ENCODE measurements at regions not wholly inside any gene's neighbourhood (a gene's known extent, or its start where the extent isn't known, plus 50 kb on each side); places are given as distances from the start of the nearest gene placed in this dataset.

- Histone ChIP-seq H3K27me3 (ENCODE audit: insufficient read depth, low read length) (no peaks in the 10 kb centered on the region), H3K36me3 (ENCODE audit: insufficient read depth, low read length) (no peaks in the 10 kb centered on the region), H3K4me1 (ENCODE audit: insufficient read depth, low read length) (no peaks in the 10 kb centered on the region), H3K9me3 (ENCODE audit: control insufficient read depth in 1 of 2, low read length in 2 of 2) (no peaks in the 10 kb centered on the region), H3K4me3 (ENCODE audit: low read length in 2 of 2) (no peak overlapping the region), H3K27ac (ENCODE audit: low read depth, low read length) (no peak overlapping the region)
- Mint-ChIP-seq H3K27ac (no peak overlapping the region), H3K4me3 (no peak overlapping the region), H3K36me3 (peaks cover 0 to 8% of the 10 kb centered on the region in 2 donors), H3K27me3 (peaks cover 0 to 4% of the 10 kb centered on the region in 2 donors), H3K9me3 (peaks cover 1 to 18% (median 12%) of the 10 kb centered on the region in 8 donors), H3K4me1 (no peaks in the 10 kb centered on the region)
- DNase-seq: no peak
- ChIA-PET CTCF (ENCODE audit: partially characterized antibody) (no interaction called here), POLR2A (ENCODE audit: partially characterized antibody) (no interaction called here)
- intact Hi-C loops (cut with micrococcal nuclease): no loop called here
These were observed 160.2 kb upstream of the STXBP5 start for GRCh38 chr6:147043994-147044477.

- H3K9me3 ChIP-seq (ENCODE audit: control insufficient read depth in 1 of 2, low read length in 2 of 2): no peaks in the 10 kb centered on the region
- H3K4me1 ChIP-seq (ENCODE audit: insufficient read depth, low read length): no peaks in the 10 kb centered on the region
- Mint-ChIP-seq H3K4me1 (no peaks in the 10 kb centered on the region), H3K27ac (no peak overlapping the region), H3K27me3 (peaks cover 0 to 2% of the 10 kb centered on the region in 2 donors), H3K4me3 (no peak overlapping the region), H3K9me3 (peaks cover 1 to 18% (median 12%) of the 10 kb centered on the region in 8 donors), H3K36me3 (peaks cover 0 to 8% of the 10 kb centered on the region in 2 donors)
- no peak overlapping the region for H3K27ac ChIP-seq (ENCODE audit: low read depth, low read length)
- ChIA-PET POLR2A (ENCODE audit: partially characterized antibody) (no interaction called here), CTCF (ENCODE audit: partially characterized antibody) (no interaction called here)
- intact Hi-C loops (cut with micrococcal nuclease): no loop called here
- H3K27me3 ChIP-seq (ENCODE audit: insufficient read depth, low read length): no peaks in the 10 kb centered on the region
- DNase-seq: no peak
- H3K36me3 ChIP-seq (ENCODE audit: insufficient read depth, low read length): no peaks in the 10 kb centered on the region
- no peak overlapping the region for H3K4me3 ChIP-seq (ENCODE audit: low read length in 2 of 2)
These were observed 157.9 kb upstream of the STXBP5 start for GRCh38 chr6:147046141-147046877.

GRCh38 chr6:147048930-147049329 lies 155.3 kb upstream of the STXBP5 start:
- no peak for DNase-seq
- H3K9me3 Mint-ChIP-seq: peaks cover under 1 to 10% (median 6%) of the 10 kb centered on the region in 8 donors
- Histone ChIP-seq H3K27me3 (ENCODE audit: insufficient read depth, low read length) (no peaks in the 10 kb centered on the region), H3K4me1 (ENCODE audit: insufficient read depth, low read length) (no peaks in the 10 kb centered on the region), H3K27ac (ENCODE audit: low read depth, low read length) (no peak overlapping the region), H3K36me3 (ENCODE audit: insufficient read depth, low read length) (no peaks in the 10 kb centered on the region), H3K9me3 (ENCODE audit: control insufficient read depth in 1 of 2, low read length in 2 of 2) (no peaks in the 10 kb centered on the region), H3K4me3 (ENCODE audit: low read length in 2 of 2) (no peak overlapping the region)
- no peak overlapping the region for H3K4me3 Mint-ChIP-seq
- POLR2A ChIA-PET (ENCODE audit: partially characterized antibody): interaction anchor here (0.6 kb wide), 1 partner anchor 11 kb away, joined by 3 read pairs; no protein-coding TSS in a partner anchor
- H3K27ac Mint-ChIP-seq: no peak overlapping the region
- intact Hi-C loops (cut with micrococcal nuclease): no loop called here
- CTCF ChIA-PET (ENCODE audit: partially characterized antibody): no interaction called here
- H3K36me3 Mint-ChIP-seq: peaks cover 0 to 1% of the 10 kb centered on the region in 2 donors
- H3K4me1 Mint-ChIP-seq: no peaks in the 10 kb centered on the region
- peaks cover 1 to 3% of the 10 kb centered on the region in 2 donors for H3K27me3 Mint-ChIP-seq

GRCh38 chr6:147053311-147053921 lies 150.8 kb upstream of the STXBP5 start:
- H3K9me3 Mint-ChIP-seq: peaks cover 0 to 3% (median 0%) of the 10 kb centered on the region in 8 donors
- H3K4me1 ChIP-seq (ENCODE audit: insufficient read depth, low read length): no peaks in the 10 kb centered on the region
- no peaks in the 10 kb centered on the region for H3K36me3 ChIP-seq (ENCODE audit: insufficient read depth, low read length)
- no peak overlapping the region for H3K27ac Mint-ChIP-seq
- ChIA-PET CTCF (ENCODE audit: partially characterized antibody) (no interaction called here), POLR2A (ENCODE audit: partially characterized antibody) (no interaction called here)
- no peaks in the 10 kb centered on the region for H3K36me3 Mint-ChIP-seq
- peaks cover 1 to 3% of the 10 kb centered on the region in 2 donors for H3K27me3 Mint-ChIP-seq
- H3K27ac ChIP-seq (ENCODE audit: low read depth, low read length): no peak overlapping the region
- H3K9me3 ChIP-seq (ENCODE audit: control insufficient read depth in 1 of 2, low read length in 2 of 2): no peaks in the 10 kb centered on the region
- intact Hi-C loops (cut with micrococcal nuclease): no loop called here
- H3K27me3 ChIP-seq (ENCODE audit: insufficient read depth, low read length): no peaks in the 10 kb centered on the region
- DNase-seq: no peak
- H3K4me3 ChIP-seq (ENCODE audit: low read length in 2 of 2): no peak overlapping the region
- peaks cover 0 to 1% (median 0%) of the 10 kb centered on the region in 4 donors for H3K4me1 Mint-ChIP-seq
- no peak overlapping the region for H3K4me3 Mint-ChIP-seq

DNA sequence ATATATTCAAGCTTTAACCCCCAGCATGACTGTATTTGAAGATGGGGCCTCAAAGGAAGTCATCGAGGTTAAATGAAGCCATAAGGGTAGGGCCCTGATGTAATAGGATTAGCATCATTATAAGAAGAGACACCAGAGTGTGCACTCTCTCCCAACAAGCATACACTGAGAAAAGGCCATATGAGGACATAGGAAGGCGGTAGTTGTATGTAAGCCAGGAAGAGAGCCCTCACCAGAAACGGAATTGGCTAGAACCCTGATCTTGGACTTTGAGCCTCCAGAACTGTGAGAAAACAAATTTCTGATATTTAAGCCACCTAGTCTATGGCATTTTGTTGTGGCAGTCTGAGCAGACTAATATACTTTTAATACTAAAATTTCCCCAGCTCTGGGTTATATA lies 150.1 kb upstream of the STXBP5 start:
- no peaks in the 10 kb centered on the region for H3K36me3 ChIP-seq (ENCODE audit: insufficient read depth, low read length)
- H3K27ac ChIP-seq (ENCODE audit: low read depth, low read length): no peak overlapping the region
- ChIA-PET CTCF (ENCODE audit: partially characterized antibody) (no interaction called here), POLR2A (ENCODE audit: partially characterized antibody) (no interaction called here)
- H3K4me1 ChIP-seq (ENCODE audit: insufficient read depth, low read length): no peaks in the 10 kb centered on the region
- intact Hi-C loops (cut with micrococcal nuclease): no loop called here
- no peak overlapping the region for H3K27ac Mint-ChIP-seq
- no peaks in the 10 kb centered on the region for H3K9me3 ChIP-seq (ENCODE audit: control insufficient read depth in 1 of 2, low read length in 2 of 2)
- H3K36me3 Mint-ChIP-seq: no peaks in the 10 kb centered on the region
- no peak overlapping the region for H3K4me3 Mint-ChIP-seq
- peaks cover 0 to 3% (median 0%) of the 10 kb centered on the region in 8 donors for H3K9me3 Mint-ChIP-seq
- H3K27me3 ChIP-seq (ENCODE audit: insufficient read depth, low read length): no peaks in the 10 kb centered on the region
- no peak overlapping the region for H3K4me3 ChIP-seq (ENCODE audit: low read length in 2 of 2)
- H3K4me1 Mint-ChIP-seq: peaks cover 0 to 1% (median 0%) of the 10 kb centered on the region in 4 donors
- no peak for DNase-seq
- H3K27me3 Mint-ChIP-seq: peaks cover 3% of the 10 kb centered on the region in 2 donors

- H3K27ac ChIP-seq (ENCODE audit: low read depth, low read length): no peak overlapping the region
- no peaks in the 10 kb centered on the region for H3K27me3 ChIP-seq (ENCODE audit: insufficient read depth, low read length)
- Mint-ChIP-seq H3K27ac (no peak overlapping the region), H3K4me3 (no peak overlapping the region), H3K9me3 (peaks cover 0 to 3% (median 0%) of the 10 kb centered on the region in 8 donors), H3K4me1 (peaks cover 0 to 1% (median 0%) of the 10 kb centered on the region in 4 donors), H3K27me3 (peaks cover 3% of the 10 kb centered on the region in 2 donors), H3K36me3 (no peaks in the 10 kb centered on the region)
- H3K9me3 ChIP-seq (ENCODE audit: control insufficient read depth in 1 of 2, low read length in 2 of 2): no peaks in the 10 kb centered on the region
- no peak overlapping the region for H3K4me3 ChIP-seq (ENCODE audit: low read length in 2 of 2)
- DNase-seq: no peak
- H3K4me1 ChIP-seq (ENCODE audit: insufficient read depth, low read length): no peaks in the 10 kb centered on the region
- intact Hi-C loops (cut with micrococcal nuclease): no loop called here
- CTCF ChIA-PET (ENCODE audit: partially characterized antibody): no interaction called here
- H3K36me3 ChIP-seq (ENCODE audit: insufficient read depth, low read length): no peaks in the 10 kb centered on the region
- POLR2A ChIA-PET (ENCODE audit: partially characterized antibody): no interaction called here
These were observed 149.3 kb upstream of the STXBP5 start for GRCh38 chr6:147054871-147055270.

- intact Hi-C loops (cut with micrococcal nuclease): no loop called here
- DNase-seq: no peak
- Mint-ChIP-seq H3K27me3 (peaks cover 3% of the 10 kb centered on the region in 2 donors), H3K4me1 (peaks cover 0 to 1% (median 0%) of the 10 kb centered on the region in 4 donors), H3K9me3 (peaks cover 0 to 3% (median 0%) of the 10 kb centered on the region in 8 donors), H3K36me3 (no peaks in the 10 kb centered on the region), H3K27ac (peak overlapping the region in 1 of 7 donors; percentile 44), H3K4me3 (no peak overlapping the region)
- Histone ChIP-seq H3K36me3 (ENCODE audit: insufficient read depth, low read length) (no peaks in the 10 kb centered on the region), H3K4me1 (ENCODE audit: insufficient read depth, low read length) (no peaks in the 10 kb centered on the region), H3K9me3 (ENCODE audit: control insufficient read depth in 1 of 2, low read length in 2 of 2) (no peaks in the 10 kb centered on the region), H3K4me3 (ENCODE audit: low read length in 2 of 2) (no peak overlapping the region), H3K27me3 (ENCODE audit: insufficient read depth, low read length) (no peaks in the 10 kb centered on the region), H3K27ac (ENCODE audit: low read depth, low read length) (no peak overlapping the region)
- ChIA-PET POLR2A (ENCODE audit: partially characterized antibody) (no interaction called here), CTCF (ENCODE audit: partially characterized antibody) (no interaction called here)
These were observed 148.3 kb upstream of the STXBP5 start for GRCh38 chr6:147055821-147056392.
